GM18517 (cell line): ENCODE measurements at regions not wholly inside any gene's neighbourhood (a gene's known extent, or its start where the extent isn't known, plus 50 kb on each side); places are given as distances from the start of the nearest gene placed in this dataset.

Source experiments
- ATAC-seq: cut with Tn5 transposase; IDR thresholded peaks from one replicate; pipeline ENCODE4 v1.9.1; 2021; ENCODE audit warnings: mild to moderate bottlenecking, moderate library complexity; ENCODE audit not compliant: unreplicated experiment

GRCh38 chr9:88691091-88691490 lies 156.1 kb downstream of the NXNL2 start:
- no peak for ATAC-seq

DNA sequence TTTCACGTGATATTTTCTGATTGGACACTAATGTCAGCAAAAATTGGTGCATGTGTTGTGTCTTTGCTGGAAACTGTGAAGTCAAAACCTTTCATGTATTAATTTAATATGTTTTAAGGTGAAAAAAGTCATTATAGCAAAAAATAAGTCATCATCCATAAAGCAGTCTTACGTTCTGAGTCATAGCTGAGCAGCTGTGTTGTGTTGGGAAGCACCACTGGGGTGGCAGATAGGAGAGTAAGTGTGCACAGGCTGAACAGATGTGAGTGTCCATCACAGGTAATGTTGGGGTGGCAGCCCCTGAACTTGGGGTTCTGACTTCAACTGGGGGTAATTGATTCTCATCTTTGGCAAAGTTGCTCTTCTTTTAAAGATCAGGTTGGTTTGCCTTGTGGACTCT lies 156.8 kb downstream of the NXNL2 start:
- no peak for ATAC-seq

- ATAC-seq, result no peak
Measured at GRCh38 chr9:88692827-88693226, 157.8 kb downstream of the NXNL2 start.

DNA sequence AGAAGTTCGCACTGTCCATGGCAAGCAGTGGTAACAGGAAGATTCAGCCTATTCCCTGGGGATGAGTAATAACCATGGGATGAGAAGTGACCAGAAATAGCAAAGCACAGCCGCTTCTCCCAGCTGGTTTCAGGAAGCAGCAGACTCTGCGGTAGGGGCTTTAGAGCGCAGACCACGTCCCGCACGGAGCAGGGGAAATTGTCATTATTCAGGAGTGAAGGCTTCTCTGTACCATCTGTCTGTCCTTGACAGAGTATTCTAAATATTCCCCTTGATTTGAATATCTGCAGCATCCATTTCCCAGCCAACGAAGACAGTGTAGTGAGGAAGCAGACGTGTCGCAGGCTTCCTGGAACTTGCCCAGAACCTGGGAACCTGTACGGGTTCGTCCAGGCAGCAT lies 159.6 kb downstream of the NXNL2 start:
- ATAC-seq, result no peak

DNA sequence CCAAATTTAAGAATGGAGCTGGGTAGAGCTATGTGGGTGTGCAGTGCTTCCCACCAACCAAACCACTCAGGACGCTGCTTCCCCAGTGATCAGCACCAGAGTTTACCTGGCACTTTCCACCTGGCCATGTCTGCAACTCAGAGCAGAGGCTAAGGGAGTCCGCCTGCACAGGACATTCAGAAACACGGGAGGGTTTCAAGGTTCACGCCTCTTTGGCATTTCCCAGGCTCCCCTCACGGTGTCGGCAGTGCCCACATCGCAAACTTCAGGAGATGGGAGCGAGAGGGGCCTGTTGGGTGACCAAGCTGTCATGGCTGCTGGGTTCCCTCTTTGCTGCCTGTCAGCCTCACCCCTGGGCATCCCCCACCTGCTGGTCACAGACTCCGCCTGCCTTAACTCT lies 161.5 kb downstream of the NXNL2 start:
- ATAC-seq, result no peak

GRCh38 chr9:88697764-88698432 lies 162.9 kb downstream of the NXNL2 start:
- no peak for ATAC-seq

DNA sequence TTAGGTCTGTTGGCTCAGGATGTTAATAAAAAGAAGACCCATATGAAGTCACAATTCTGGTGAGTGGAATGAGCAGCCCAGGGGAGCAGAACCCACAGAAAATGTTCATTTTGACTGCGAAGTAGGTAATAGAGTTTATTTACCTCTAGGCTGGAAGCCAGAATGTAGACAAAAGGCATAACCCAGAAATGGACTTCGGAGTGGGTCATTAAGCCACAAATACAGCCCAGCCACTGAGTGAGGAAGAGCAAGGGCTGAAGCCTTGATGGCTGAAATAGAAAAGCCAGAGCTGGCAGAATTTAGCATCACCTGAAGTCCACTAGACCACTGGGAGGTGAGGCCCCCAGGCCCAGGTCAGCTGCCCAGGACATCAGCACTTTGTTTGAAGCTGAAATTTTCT lies 168.0 kb downstream of the NXNL2 start:
- no peak for ATAC-seq

DNA sequence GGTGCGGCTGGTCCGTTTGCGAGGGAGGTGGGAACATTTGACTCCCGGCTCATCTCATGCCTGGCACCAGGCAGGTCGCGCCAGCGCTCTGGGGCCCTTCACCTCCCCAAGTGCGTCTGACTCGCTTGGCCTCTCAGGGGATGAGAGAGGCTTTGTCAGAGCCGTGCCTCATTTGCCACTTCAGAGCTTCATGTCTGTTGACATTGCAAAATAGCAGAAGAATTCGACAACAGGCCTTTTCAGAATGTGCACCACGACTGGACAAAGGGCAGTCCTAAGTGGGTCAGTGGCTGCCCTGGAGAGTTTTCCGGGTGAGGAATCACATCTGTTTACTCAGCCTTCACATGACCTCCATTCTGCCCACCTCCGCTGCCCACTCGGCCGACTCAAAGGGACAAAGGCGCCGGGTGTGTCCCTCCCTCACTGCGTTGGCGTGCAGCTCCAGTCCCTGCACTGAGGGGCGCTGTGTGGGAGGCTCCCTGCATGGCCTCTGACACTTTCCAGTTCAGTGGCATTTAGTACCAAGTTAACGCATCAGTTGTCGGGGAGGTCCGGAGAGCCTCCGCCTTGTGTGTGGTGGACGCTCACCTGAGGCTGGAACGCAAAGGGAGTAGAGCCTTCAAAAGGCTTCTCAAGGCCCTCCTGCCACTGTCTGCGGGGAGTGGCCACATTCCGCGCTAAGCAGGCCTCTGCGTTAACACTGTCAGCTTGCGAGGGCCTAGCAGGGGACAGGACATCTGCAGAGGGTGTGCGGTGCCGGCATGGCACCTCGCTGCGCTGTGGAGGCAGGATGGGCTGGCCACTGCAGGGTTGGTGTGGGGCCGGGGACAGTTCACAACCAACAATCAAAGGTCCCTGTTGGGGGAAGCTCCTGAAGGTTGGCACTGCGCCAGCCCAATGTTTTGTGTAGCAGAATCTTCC lies 171.5 kb downstream of the NXNL2 start:
- no peak for ATAC-seq

DNA sequence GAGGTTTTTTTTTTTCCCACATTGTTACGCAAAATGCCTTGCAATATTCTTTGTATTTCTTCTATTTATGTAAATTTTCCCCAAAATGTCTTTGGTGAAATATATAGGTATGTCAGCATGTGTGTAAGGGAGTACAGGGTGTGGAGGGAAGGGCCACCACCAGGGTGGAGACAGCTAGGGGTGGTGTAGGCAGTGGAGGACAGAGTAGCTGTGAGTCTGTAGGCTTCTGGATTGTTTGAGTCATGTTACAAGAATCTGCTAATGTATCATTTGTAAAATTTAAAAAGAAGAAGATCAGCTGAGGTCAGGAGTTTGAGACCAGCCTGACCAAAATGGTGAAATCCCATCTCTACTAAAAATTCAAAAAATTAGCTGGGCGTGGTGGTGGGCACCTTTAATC lies 175.5 kb downstream of the NXNL2 start:
- no peak for ATAC-seq

- ATAC-seq, result no peak
Measured at GRCh38 chr9:88711719-88712118, 176.7 kb downstream of the NXNL2 start.

- no peak for ATAC-seq
Measured at GRCh38 chr9:88712484-88712883, 177.5 kb downstream of the NXNL2 start.

DNA sequence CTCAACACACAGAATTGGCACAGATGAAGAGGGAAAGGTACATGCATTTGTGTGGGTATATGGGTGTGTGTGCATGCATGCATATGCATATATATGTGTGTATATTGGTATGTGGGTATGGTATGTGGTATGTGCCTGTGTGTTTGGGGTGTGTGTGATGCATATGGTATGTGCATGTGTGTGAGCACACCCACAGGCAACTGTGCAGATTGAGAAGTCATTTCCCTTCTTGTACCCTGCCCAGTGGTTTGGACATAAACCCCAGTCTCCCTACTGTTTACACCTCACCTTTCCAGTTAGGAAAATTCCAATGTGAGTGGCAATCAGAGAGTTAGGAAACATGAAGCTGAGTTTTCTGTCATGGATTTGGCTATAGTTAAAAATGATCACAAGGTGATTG lies 178.0 kb downstream of the NXNL2 start:
- ATAC-seq, result no peak

GRCh38 chr9:88716596-88717290 lies 181.8 kb downstream of the NXNL2 start:
- no peak for ATAC-seq

GRCh38 chr9:88721025-88721424 lies 186.0 kb downstream of the NXNL2 start:
- ATAC-seq, result no peak

DNA sequence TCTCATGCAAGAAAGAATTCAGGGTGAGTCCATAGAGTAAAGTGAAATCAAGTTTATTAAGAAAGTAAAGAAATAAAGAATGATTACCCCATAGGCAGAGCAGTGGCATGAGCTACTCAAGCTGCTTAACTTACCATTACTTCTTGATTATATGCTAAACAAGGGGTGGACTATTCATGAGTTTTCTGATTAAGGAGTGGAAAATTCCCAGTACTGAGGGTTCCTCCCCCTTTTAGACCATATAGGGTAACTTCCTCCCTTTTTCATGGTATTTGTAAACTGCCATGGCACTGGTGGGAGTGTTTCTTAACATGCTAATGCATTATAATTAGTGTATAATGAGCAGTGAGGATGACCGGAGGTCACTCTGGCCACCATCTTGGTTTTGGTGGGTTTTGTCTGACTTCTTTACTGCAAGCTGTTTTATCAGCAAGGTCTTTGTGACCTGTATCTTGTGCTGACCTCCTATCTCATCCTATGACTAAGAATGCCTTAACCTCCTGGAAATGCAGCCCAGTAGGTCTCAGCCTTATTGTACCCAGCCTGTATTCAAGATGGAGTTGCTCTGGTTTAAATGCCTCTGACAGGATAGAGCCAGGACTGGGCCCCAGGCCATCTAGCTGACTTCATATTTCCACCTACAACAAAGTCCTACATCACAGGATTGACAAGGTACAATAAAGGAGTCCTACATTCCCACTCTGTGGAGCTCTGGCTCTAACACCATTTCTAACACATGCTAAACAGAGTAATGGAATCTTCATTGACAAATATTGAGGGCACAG lies 186.7 kb downstream of the NXNL2 start:
- no peak for ATAC-seq

- ATAC-seq, result no peak
Measured at GRCh38 chr9:88722753-88723152, 187.8 kb downstream of the NXNL2 start.

GRCh38 chr9:88723751-88724150 lies 188.8 kb downstream of the NXNL2 start:
- no peak for ATAC-seq

GRCh38 chr9:88724331-88724730 lies 189.4 kb downstream of the NXNL2 start:
- no peak for ATAC-seq

DNA sequence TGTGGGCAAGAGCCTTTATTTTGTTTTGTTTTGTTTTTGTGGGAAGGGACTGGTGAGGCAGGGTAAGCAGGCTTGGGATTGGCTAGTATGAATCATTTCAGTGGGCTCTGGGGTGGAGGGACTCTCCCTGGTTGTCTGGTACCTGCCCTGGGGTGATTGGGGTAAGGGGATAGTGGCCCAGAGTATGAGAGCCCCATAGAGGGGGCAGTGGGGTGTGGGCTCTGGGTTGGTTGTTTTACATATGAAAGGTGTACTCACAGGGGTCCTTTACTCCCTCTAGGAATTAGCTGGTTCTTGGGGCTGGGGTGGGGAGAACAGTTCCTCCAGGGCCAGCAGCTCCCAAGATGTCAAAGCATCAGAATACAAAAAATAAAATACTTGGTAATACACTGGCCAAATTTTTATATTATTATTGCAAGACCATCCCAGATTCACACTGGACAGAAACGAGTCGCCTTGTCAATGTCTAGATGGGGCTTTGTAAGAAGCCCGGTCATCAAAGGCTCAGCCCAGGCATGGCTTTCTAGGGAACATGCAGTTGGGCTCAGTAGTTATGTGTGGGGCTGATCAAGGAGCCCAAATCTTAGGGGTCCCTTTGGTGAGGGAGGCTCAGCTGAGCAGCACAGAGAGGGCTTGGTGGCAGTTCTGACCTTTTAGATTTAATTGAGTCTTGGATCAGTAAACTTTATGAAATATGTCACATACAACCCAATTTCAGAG lies 190.5 kb downstream of the NXNL2 start:
- no peak for ATAC-seq

DNA sequence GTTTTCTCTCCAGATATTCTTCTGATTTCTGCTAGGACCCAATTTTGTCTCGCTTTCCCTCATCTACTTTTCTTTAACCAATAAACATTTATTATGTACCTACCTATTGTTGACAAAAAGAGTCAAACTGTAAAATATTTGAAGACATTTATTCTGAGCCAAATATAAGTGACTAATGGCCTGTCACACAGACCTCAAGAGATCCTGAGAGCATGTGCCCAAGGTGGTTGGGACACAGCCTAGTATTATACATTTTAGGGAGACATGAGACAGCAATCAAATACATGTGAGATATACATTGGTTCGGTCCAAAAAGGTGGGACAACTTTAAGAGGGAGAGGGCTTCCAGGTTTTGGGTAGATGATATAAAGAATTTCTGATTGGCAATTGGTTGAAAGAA lies 191.8 kb downstream of the NXNL2 start:
- no peak for ATAC-seq
